HL-60 (cell line): ENCODE measurements at regions not wholly inside any gene's neighbourhood (a gene's known extent, or its start where the extent isn't known, plus 50 kb on each side); places are given as distances from the start of the nearest gene placed in this dataset.

ENCODE experiments used
- DNase-seq, 2 experiments: peaks; one replicate each; pipeline ENCODE4 v3.0.0-alpha.2; 2010 to 2020; ENCODE audit warnings: low read depth in 1 of 2, low spot score in 1 of 2
- H3K27ac ChIP-seq: fragments of 250-450 bp; sonication (Bioruptor Pico); replicated peaks from 2 replicates; pipeline ENCODE4 v1.5.1; 2020; ENCODE audit warnings: mild to moderate bottlenecking, moderate library complexity
- H3K27me3 ChIP-seq: fragments of 250-450 bp; sonication (Bioruptor Pico); 2 replicates; pipeline ENCODE4 v1.5.1; 2021; ENCODE audit warnings: mild to moderate bottlenecking, moderate library complexity; ENCODE audit not compliant: insufficient read depth, poor library complexity, severe bottlenecking
- H3K4me3 ChIP-seq: replicated peaks from 2 replicates; pipeline ENCODE4 v1.5.1; 2011; ENCODE audit warnings: mild to moderate bottlenecking, control low read depth, low read length; ENCODE audit not compliant: insufficient read depth
- GABPA ChIP-seq: IDR thresholded peaks from 2 replicates; pipeline ENCODE4 v1.6.1; 2012; ENCODE audit warnings: low read depth
- POLR2AphosphoS5 ChIP-seq: IDR thresholded peaks from 2 replicates; pipeline ENCODE4 v1.6.1; 2012; ENCODE audit warnings: low read depth
- REST ChIP-seq: IDR thresholded peaks from 2 replicates; pipeline ENCODE4 v1.6.1; 2012; ENCODE audit warnings: low read depth; ENCODE audit not compliant: insufficient replicate concordance
- SPI1 ChIP-seq: IDR thresholded peaks from 2 replicates; pipeline ENCODE4 v1.6.1; 2012; ENCODE audit warnings: low read depth, mild to moderate bottlenecking, borderline replicate concordance
- TF ChIP-seq, protein P1 (sequence below): IDR thresholded peaks from one replicate; pipeline ENCODE4 v1.5.1; 2011; ENCODE audit warnings: low read length, control low read depth, inconsistent platforms; ENCODE audit not compliant: insufficient read depth

GRCh38 chr5:106368021-106368420, 1302.7 kb downstream of the EFNA5 start:
- Histone ChIP-seq H3K27me3 (no peaks in the 10 kb centered on the region), H3K27ac (no peak overlapping the region), H3K4me3 (no peak overlapping the region)
- TF ChIP-seq REST (no peak), SPI1 (no peak), POLR2AphosphoS5 (no peak), GABPA (no peak)
- TF ChIP-seq, protein P1, sequence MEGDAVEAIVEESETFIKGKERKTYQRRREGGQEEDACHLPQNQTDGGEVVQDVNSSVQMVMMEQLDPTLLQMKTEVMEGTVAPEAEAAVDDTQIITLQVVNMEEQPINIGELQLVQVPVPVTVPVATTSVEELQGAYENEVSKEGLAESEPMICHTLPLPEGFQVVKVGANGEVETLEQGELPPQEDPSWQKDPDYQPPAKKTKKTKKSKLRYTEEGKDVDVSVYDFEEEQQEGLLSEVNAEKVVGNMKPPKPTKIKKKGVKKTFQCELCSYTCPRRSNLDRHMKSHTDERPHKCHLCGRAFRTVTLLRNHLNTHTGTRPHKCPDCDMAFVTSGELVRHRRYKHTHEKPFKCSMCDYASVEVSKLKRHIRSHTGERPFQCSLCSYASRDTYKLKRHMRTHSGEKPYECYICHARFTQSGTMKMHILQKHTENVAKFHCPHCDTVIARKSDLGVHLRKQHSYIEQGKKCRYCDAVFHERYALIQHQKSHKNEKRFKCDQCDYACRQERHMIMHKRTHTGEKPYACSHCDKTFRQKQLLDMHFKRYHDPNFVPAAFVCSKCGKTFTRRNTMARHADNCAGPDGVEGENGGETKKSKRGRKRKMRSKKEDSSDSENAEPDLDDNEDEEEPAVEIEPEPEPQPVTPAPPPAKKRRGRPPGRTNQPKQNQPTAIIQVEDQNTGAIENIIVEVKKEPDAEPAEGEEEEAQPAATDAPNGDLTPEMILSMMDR, result no peak
- no peak for DNase-seq

- H3K4me3 ChIP-seq, result no peak overlapping the region
- H3K27me3 ChIP-seq, result no peaks in the 10 kb centered on the region
- TF ChIP-seq, protein P1, result no peak
- TF ChIP-seq GABPA (no peak), POLR2AphosphoS5 (no peak), REST (no peak), SPI1 (no peak)
- no peak for DNase-seq
- H3K27ac ChIP-seq, result no peak overlapping the region
Measured at GRCh38 chr5:106367281-106367680, 1303.5 kb downstream of the EFNA5 start.

DNA sequence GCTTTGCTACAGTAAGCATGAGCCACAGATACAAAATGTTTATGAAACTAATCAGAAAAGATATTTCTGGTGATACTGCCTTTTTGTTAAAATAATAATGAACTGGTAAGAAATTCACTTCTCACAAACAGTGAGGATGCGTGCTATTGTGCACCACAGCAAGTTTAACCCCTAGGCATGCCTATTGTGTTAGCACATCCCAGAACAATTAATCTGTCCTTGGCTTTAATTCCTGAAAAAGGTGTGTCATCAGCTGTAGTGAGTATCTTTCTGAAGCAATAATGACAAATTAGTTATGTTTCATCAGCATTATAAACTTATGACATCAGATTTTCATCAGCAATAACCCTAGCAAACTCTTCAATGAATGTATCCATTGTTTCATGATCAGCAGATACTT, 1307.2 kb downstream of the EFNA5 start:
- no peak overlapping the region for H3K27ac ChIP-seq
- TF ChIP-seq GABPA (no peak), REST (no peak), POLR2AphosphoS5 (no peak)
- H3K27me3 ChIP-seq, result no peaks in the 10 kb centered on the region
- H3K4me3 ChIP-seq, result no peak overlapping the region
- DNase-seq, result no peak

DNA sequence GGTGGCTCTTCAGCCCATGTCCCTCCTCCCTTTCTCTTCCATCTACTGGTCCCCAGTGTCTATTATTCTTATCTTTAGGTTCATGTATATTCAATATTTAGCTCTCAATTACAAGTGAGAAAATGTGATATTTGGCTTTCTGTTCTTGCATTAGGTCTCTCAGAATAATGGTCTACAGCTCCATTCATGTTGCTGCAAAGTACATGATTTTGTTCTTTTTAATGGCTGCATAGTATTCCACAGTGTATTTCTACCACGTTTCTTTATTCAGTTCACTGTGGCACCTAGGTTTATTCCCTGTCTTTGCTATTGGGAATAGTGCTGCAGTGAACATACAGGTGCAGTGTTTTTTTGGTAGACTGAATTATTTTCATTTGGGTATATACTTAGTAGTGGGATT, 1308.8 kb downstream of the EFNA5 start:
- Histone ChIP-seq H3K27ac (no peak overlapping the region), H3K27me3 (no peaks in the 10 kb centered on the region), H3K4me3 (no peak overlapping the region)
- no peak for DNase-seq
- TF ChIP-seq REST (no peak), SPI1 (no peak), POLR2AphosphoS5 (no peak), GABPA (no peak)
- TF ChIP-seq, protein P1, result no peak
